Fibroblast of lung (primary cell): ENCODE measurements at regions not wholly inside any gene's neighbourhood (a gene's known extent, or its start where the extent isn't known, plus 50 kb on each side); places are given as distances from the start of the nearest gene placed in this dataset.

Experiments used
- DNase-seq, 2 donors: peaks; one replicate each; pipeline versions ENCODE4 v3.0.0 to v3.0.0-alpha.2; 2010; ENCODE audit warnings: low read depth in 2 of 2
- H2AFZ ChIP-seq: 2 replicates; pipeline ENCODE4 v1.5.1; 2012; ENCODE audit warnings: low read length, control low read depth, inconsistent platforms
- H3K27ac ChIP-seq: 2 replicates; pipeline ENCODE4 v1.5.1; 2011; ENCODE audit warnings: low read length, control low read depth; ENCODE audit not compliant: insufficient read depth
- H3K27me3 ChIP-seq: 2 replicates; pipeline ENCODE4 v1.5.1; 2011; ENCODE audit warnings: mild to moderate bottlenecking, low read length; ENCODE audit not compliant: control insufficient read depth, insufficient read depth
- H3K36me3 ChIP-seq: 2 replicates; pipeline ENCODE4 v1.5.1; 2011; ENCODE audit warnings: low read length; ENCODE audit not compliant: control insufficient read depth, insufficient read depth
- H3K4me1 ChIP-seq: 2 replicates; pipeline ENCODE4 v1.5.1; 2011; ENCODE audit warnings: low read length; ENCODE audit not compliant: control insufficient read depth, insufficient read depth; ENCODE audit errors: extremely low read depth
- H3K4me2 ChIP-seq: 2 replicates; pipeline ENCODE4 v1.5.1; 2011; ENCODE audit warnings: low read length, control low read depth; ENCODE audit not compliant: insufficient read depth; ENCODE audit errors: extremely low read depth
- H3K4me3 ChIP-seq, 4 experiments: fragments of 200-600 bp in 1 of 4; sonication (generic) in 1 of 4; replicated peaks in 1 of 4; 2 replicates each; pipeline ENCODE4 v1.5.1; 2011 to 2016; ENCODE audit warnings: low read length in 4 of 4, low read depth in 3 of 4, mild to moderate bottlenecking in 3 of 4, control low read depth in 2 of 4, inconsistent platforms in 1 of 4, mixed read lengths in 1 of 4; ENCODE audit not compliant: insufficient read depth in 1 of 4; ENCODE audit errors: control extremely low read depth in 1 of 4
- H3K79me2 ChIP-seq: 2 replicates; pipeline ENCODE4 v1.5.1; 2012; ENCODE audit warnings: mild to moderate bottlenecking, low read length, inconsistent platforms; ENCODE audit not compliant: control insufficient read depth, insufficient read depth
- H3K9ac ChIP-seq: 2 replicates; pipeline ENCODE4 v1.5.1; 2011; ENCODE audit warnings: mild to moderate bottlenecking, low read length, control low read depth; ENCODE audit not compliant: insufficient read depth
- H3K9me3 ChIP-seq: 2 replicates; pipeline ENCODE4 v1.5.1; 2012; ENCODE audit warnings: low read depth, low read length; ENCODE audit not compliant: control insufficient read depth, insufficient read depth
- H4K20me1 ChIP-seq: 2 replicates; pipeline ENCODE4 v1.5.1; 2011; ENCODE audit warnings: low read length; ENCODE audit not compliant: control insufficient read depth, insufficient read depth; ENCODE audit errors: extremely low read depth
- EZH2 ChIP-seq: IDR thresholded peaks from 2 replicates; pipeline ENCODE4 v1.5.1; 2012; ENCODE audit warnings: low read length, control low read depth, mild to moderate bottlenecking; ENCODE audit errors: missing control alignments
- TF ChIP-seq, protein P1 (sequence below), 2 donors: IDR thresholded peaks in 1 of 2; conservative IDR thresholded peaks in 1 of 2; 1 replicate in 1 of 2; 2 replicates in 1 of 2; pipeline ENCODE4 v1.5.1; 2011 to 2012; ENCODE audit warnings: low read length in 2 of 2, control low read depth in 1 of 2, inconsistent platforms in 1 of 2, low read depth in 1 of 2, mild to moderate bottlenecking in 1 of 2

GRCh38 chr6:122902326-122902725 lies 93.7 kb upstream of the CLVS2 start:
- Histone ChIP-seq H3K4me3 (no peak overlapping the region), H3K4me1 (no peaks in the 10 kb centered on the region), H4K20me1 (no peaks in the 10 kb centered on the region), H3K9me3 (no peaks in the 10 kb centered on the region), H3K79me2 (no peaks in the 10 kb centered on the region), H3K4me2 (no peak overlapping the region), H3K27me3 (no peaks in the 10 kb centered on the region), H3K36me3 (no peaks in the 10 kb centered on the region), H3K9ac (no peak overlapping the region), H2AFZ (no peak overlapping the region), H3K27ac (no peak overlapping the region)
- no peak for TF ChIP-seq EZH2
- TF ChIP-seq, protein P1, sequence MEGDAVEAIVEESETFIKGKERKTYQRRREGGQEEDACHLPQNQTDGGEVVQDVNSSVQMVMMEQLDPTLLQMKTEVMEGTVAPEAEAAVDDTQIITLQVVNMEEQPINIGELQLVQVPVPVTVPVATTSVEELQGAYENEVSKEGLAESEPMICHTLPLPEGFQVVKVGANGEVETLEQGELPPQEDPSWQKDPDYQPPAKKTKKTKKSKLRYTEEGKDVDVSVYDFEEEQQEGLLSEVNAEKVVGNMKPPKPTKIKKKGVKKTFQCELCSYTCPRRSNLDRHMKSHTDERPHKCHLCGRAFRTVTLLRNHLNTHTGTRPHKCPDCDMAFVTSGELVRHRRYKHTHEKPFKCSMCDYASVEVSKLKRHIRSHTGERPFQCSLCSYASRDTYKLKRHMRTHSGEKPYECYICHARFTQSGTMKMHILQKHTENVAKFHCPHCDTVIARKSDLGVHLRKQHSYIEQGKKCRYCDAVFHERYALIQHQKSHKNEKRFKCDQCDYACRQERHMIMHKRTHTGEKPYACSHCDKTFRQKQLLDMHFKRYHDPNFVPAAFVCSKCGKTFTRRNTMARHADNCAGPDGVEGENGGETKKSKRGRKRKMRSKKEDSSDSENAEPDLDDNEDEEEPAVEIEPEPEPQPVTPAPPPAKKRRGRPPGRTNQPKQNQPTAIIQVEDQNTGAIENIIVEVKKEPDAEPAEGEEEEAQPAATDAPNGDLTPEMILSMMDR (conservative IDR thresholded peaks at IDR 0.05 in 1 of 2, IDR thresholded peaks at IDR 0.05 in 1 of 2; ENCODE audit: low read depth in 1 of 2, low read length in 2 of 2): no peak
- DNase-seq: no peak

DNA sequence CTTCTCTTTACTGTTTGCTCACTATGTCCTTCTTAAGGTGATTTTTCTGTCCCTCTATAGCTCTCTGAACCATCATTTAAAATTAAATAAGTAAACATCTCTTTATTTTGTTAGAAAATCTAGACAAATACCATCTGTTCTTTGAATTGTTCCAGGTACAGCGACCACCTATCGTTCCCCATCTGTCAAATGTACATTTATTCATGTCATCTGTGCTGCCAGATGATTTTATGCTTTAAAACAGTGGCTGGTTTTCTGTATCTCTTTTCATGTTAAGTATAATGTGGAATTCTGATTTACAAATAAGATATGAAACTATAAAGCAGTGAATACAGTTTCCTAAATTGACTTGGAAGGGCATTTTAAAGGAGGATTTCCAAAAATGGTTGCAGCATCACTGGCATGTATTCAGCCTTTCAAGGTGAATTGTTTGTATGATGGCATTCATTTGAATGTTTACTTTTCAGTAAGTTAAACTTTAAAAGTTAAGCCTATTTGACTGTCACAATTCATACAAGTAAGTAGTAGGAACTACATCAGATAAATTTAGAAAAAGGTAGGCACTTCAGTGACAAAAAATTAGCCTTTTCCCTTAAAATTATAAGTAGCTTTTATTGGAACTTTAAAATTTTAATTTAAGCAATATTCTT lies 92.6 kb upstream of the CLVS2 start:
- H3K9ac ChIP-seq: no peak overlapping the region
- no peak for TF ChIP-seq EZH2
- TF ChIP-seq, protein P1 (conservative IDR thresholded peaks at IDR 0.05 in 1 of 2, IDR thresholded peaks at IDR 0.05 in 1 of 2; ENCODE audit: low read depth in 1 of 2, low read length in 2 of 2): no peak

DNA sequence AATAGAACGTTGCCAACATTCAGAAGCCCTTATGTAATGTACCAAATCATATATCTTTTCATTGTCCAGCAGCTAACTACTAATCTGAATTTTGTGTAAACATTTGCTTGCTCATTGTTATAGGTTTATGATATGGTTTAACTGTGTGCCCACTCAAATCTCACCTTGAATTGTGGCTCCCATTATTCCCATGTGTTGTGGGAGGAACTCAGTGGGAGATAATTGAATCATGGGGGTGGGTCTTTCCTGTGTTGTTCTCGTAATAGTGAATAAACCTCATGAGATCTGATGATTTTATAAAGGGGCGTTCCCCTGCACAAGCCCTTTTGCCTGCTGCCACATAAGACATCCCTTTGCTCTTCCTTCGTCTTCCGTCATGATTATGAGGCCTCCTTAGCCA lies 91.9 kb upstream of the CLVS2 start:
- H3K4me1 ChIP-seq: no peaks in the 10 kb centered on the region
- H3K27me3 ChIP-seq: no peaks in the 10 kb centered on the region
- no peak overlapping the region for H3K4me2 ChIP-seq
- TF ChIP-seq, protein P1 (conservative IDR thresholded peaks at IDR 0.05 in 1 of 2, IDR thresholded peaks at IDR 0.05 in 1 of 2; ENCODE audit: low read depth in 1 of 2, low read length in 2 of 2): no peak
- TF ChIP-seq EZH2: no peak
- H3K9ac ChIP-seq: no peak overlapping the region
- no peaks in the 10 kb centered on the region for H3K79me2 ChIP-seq
- no peak overlapping the region for H3K4me3 ChIP-seq
- no peak overlapping the region for H2AFZ ChIP-seq
- no peak overlapping the region for H3K27ac ChIP-seq
- no peaks in the 10 kb centered on the region for H3K9me3 ChIP-seq
- H4K20me1 ChIP-seq: no peaks in the 10 kb centered on the region
- no peak for DNase-seq
- no peaks in the 10 kb centered on the region for H3K36me3 ChIP-seq

More for the DNA sequence above, 92.6 kb upstream of the CLVS2 start:
- no peak overlapping the region for H3K4me3 ChIP-seq
- no peaks in the 10 kb centered on the region for H3K36me3 ChIP-seq
- no peak overlapping the region for H3K4me2 ChIP-seq
- H3K4me1 ChIP-seq: no peaks in the 10 kb centered on the region
- DNase-seq: no peak
- no peaks in the 10 kb centered on the region for H3K9me3 ChIP-seq
- no peaks in the 10 kb centered on the region for H3K79me2 ChIP-seq
- no peak overlapping the region for H3K27ac ChIP-seq
- H4K20me1 ChIP-seq: no peaks in the 10 kb centered on the region
- no peaks in the 10 kb centered on the region for H3K27me3 ChIP-seq
- no peak overlapping the region for H2AFZ ChIP-seq
